ENCODE measurements at regions not wholly inside any gene's neighbourhood (a gene's known extent, or its start where the extent isn't known, plus 50 kb on each side); places are given as distances from the start of the nearest gene placed in this dataset.

DNA sequence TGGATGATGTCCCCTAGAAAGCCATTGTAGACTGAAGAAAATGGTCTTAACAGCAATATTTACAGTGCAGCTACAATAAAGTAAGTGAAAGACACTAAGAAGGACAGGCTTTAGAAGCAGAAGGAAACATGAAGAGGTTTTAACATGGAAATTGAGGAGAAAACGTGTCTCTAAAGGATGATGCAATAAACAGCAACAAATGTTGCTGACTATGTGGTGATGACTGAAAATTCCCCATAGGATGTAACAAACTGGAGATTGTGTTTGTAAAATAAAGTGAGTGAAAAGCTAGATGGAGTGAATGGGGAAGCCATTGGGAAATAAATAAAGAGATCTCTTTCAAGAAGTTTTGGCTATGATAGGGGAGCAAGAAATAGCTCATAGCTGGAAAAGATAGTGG is 186.7 kb upstream of the IPO5 start:
- TF ChIP-seq CTCF (IDR thresholded peaks at IDR 0.05), result no peak
- TF ChIP-seq EP300 (IDR thresholded peaks at IDR 0.05), result no peak
